Mesenteric fat pad (tissue), 1 donor: ENCODE measurements at regions not wholly inside any gene's neighbourhood (a gene's known extent, or its start where the extent isn't known, plus 50 kb on each side); places are given as distances from the start of the nearest gene placed in this dataset.
"Not testable (repeated sequence)": the region's sequence is repeated elsewhere in the genome, so short reads cannot be mapped to it uniquely, and the experiment has no call there.

Source experiments
- DNase-seq: peaks from one replicate; pipeline ENCODE4 v3.0.0-alpha.2; 2020; ENCODE audit warnings: low spot score
- donor health status: DM: yes; HTN: yes; CAD: no.

DNA sequence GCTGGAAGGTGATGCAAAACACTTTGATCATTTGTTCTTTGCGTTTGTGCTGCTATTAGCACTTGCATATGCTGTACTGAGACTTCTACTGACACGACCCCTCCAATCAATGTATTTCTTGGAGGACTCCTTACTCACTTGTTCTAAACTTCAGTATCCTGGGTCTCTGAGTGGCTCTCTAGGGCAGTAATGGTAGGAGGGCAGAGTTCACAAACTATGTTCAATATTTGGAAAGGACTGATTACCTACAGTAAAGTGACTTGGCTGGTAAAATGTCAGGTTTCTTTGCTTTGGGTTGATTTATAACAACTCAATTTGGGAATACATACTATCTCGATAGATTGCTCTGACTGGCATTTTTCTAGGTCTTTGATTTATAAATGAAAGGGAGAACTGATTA is 93.7 kb downstream of the TRIM43 start:
- DNase-seq: no peak

DNA sequence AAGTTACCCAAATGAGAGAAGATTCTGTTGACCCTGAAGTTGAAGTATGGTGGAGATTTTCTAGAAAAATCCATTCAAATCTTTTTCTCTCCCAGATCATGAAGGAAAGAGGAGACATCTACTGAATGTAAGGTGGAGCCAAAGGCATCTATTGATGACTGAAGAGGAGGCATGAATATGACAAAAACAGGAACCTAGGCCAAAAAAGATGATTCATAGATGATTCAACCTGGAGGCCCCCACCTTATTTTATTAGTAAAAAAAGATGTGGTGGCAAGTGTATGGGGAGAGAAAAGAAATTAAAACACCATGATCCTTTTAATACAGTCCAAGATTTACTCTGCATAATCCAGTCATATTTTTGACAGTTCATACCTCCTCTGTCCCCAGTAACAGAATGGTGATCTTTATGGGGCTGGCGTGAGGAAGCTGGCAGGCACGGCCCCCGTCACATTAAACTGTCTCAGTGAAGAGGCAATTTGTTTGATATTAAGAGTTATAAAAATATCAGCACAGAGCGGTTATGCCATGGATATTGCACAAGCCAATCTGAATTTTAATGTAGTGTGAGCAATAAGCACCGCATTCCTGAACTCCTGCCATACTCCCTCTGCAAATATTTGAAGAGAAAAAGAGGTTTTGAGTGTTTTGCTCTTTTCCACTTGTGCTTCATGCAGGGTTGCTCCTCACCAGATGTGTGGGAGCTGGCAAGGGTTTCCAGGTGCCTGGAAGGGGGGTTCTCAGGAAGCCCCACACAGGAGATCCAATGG is 94.4 kb downstream of the TRIM43 start:
- not testable (repeated sequence) for DNase-seq

DNA sequence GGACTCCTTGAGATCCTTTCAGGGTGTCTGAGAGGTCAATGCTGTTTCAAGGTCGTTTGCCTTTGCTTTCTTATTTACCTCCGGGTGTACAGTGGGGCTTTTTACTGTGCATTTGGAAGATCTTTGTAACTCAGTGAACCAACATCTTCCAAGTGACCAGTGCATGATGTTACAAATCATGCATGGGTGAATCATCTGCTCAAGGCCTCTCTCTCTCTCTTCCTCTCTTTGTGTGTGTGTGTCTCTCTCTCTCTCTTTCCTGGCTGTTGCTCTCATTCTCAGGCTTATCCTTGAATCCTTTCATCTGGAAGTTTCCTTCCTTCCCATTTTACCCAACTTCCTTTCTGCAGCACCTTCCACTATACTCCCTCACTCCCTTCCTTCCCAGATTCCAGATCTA is 96.1 kb downstream of the TRIM43 start:
- DNase-seq: not testable (repeated sequence)

DNA sequence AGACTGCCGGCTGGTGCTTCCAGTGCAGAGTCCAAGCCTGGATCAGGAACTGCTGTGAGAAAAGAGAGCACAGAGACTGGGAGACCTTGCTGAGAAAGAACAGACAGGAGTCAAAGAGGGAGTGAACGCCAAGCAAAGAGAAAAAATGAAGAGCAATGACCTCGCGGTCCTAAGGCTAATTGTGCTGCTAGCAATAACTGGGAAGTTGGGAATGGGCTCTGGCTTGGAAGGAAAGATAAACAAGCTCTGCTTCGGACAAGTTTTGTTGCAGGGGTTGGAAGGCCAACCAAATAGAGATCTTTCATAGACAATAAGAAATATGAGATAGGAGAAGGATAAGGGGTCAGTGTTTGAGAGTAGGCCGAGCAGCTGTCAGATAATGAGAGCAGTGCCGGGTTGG is 99.4 kb downstream of the TRIM43 start:
- not testable (repeated sequence) for DNase-seq

DNA sequence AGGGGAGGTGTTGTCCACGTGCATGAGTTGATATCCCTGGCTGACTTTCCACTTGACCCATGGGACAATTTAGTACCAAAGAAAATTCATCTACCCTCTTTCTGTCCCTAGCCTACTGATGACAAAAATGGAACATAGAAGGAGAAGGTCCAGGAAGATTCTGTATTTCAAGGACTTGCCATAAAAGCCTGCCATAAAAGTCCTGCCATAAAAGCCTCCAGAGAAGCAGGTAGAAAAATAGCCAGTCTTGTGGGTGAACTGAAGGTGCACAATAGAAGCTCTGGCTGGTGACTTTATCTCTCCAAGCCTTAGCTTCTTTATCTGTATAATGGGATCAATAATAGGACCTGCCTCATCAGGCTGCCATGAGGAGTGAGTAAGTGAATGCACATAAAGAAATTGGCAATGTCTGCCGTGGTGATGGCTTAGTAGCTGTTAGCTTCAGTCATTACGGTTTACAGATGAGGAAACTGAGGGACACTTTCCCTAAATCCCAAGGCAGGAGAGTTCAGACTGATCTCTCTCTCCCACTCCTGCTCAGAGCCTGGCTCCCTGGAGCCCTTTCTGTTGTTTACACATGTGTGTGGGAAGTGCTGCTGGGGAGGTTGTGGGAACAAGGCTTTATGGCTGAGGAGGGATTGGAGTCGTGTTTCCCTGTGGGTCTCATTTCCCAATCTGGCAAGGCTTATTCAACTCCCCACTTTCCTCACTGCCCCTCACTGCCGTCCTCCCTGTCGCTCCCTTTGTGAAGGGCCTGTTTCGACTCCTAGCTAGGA is 101.5 kb downstream of the TRIM43 start:
- not testable (repeated sequence) for DNase-seq

DNA sequence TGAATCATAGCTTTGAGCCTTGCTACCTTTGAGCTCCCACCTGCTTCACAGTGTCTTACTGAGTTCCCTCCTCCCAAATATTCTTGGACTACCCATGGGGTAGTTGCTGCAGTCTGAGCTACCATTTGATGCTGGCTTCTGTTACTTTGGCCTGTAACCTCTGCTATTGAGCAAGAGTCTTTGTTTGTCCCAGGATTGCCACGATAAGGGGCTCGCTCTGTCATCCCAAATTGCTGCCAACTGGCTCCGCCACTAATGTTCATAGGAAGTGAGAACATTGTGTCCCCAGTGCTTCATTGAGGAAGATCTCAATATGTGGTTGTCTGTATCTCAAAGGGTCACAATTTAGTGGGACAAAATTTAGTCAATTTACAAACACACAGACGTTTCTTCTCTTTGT is 103.8 kb downstream of the TRIM43 start:
- DNase-seq: no peak

DNA sequence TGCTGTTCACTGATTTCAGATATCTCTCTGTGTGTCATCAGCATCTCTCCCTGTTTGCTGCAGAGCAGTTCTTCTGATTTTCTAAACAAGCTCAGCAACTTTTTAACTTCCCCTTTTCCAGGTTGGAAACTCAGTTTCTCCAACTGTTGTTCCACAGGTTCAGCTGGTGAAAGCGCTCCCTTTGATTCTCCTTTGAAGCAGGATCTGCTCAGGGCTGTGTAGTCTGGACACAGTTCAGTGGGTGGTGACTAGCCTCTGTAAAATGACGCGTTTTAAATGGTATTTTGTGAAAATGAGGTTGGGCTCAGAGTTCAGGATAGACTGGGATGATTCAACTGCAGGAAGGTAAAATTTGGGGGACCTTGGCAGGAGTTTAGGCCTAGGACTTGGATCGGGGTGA is 106.3 kb downstream of the TRIM43 start:
- DNase-seq: no peak

DNA sequence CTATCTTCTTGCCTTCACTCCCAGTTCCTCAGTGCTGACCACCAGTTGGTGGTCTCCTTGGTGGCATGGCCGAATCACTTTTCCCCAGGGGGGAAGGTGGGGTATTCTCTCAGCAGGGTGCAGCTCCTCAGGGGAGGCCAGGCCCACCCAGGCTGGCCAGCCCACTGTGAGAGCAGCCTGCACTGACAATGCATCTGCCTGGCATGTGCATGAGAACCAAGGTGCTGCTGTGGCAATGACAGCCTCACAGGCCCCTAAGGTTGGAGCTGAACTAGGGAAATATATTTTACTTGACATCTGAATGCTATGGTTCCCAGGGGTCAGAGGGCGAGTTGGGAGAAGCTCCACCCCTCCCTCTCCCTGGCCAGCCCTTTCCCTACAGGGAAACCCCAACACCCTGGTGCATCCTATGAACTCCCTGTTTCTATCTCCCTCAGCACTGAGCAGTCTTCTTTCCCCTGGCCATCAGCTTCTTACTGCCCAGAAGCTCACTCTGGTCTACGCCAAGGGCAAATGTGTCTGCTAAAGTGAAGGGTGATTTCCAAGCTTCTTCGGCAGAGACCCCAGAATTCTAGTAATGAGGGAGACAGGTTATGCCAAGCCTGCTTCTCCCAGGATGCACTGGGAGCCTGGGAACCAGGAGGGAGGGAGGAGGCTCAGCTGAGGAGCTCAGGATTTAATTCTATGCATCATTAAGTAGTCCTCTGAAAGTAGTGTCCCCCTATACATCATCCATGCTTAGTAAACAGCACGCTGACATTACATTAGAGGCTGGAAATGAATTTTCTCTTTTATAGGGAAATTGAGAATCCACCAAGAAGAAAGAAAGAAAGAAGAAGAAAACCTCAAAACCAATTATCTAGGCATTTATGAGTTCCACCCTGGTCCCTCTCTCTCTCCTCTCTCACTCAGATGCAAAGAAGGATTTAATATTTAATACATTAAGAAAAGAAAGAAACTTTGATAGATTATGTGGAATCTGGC is 107.7 kb downstream of the TRIM43 start:
- DNase-seq: not testable (repeated sequence)

DNA sequence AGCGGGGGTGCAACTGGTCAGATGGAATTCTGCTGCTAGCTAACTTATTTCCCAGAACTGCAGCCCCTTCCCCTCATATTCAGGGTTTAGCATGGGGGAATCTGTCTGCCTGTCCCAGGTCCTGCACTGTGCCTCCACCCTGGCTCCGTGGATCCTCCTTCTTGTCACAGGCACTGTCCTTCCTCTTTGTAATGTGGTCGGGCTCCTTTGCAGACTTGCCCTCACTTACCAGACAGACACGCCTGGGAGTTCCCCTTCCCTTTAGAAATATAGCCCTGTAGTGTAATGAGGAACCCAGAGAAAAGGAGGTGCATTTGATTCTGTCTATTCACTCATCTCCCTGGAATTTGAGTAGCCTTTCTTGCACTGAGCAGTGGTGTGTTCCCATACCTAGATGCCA is 108.7 kb downstream of the TRIM43 start:
- DNase-seq: no peak

DNA sequence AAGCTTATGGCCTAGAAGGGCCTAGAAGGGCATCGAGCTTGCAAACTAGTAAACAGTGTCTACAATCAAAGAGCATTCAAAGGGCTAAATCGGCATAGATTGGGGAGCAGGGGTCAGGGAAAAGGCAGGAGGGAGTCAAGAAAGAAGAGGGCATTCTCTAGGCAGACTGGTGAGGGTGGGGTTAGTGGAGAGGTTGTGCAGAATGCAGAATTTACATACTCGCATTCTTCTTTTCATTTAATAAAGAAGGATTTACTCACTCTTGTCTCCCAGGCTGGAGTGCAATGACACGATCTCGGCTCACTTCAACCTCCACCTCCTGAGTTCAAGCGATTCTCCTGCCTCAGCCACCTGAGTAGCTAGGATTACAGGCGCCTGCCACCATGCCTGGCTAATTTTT is 110.7 kb downstream of the TRIM43 start:
- no peak for DNase-seq

DNA sequence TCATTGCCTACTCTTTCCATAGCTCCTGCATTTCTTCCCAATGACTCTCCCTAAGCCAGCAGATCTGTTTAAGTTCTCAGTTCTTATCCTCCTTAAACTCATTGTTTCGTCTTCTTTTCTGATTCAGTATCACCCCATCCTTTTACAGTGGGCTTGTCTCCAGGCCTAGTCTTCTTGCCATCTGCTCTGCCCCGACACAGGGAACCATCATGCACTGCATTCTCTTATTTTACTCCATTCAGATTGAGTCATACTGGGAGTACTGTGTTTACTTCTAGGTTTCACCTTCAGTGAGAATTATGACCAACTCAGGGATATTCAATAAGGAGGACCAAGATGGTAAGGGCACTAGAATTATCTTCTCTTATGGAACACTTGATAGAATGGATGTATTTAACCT is 115.4 kb downstream of the TRIM43 start:
- not testable (repeated sequence) for DNase-seq

DNA sequence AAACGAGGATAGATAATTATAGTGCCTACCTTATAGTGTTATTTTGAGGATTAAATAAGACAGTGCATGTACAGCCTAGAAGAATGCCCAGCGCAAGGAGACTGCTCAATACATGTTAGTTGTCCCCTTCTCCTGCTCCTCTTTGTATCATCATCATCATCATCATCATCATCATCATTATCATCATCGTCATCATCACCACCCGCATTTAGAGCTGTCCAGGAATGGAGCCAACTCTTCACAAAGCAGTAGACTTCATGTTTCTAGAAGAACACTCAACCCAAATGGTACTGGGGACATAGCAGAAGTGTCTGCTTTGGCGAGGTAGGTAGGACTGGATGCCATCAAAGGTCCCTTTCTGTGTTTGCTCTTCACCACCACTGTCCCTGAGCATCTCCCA is 116.0 kb downstream of the TRIM43 start:
- DNase-seq: no peak

DNA sequence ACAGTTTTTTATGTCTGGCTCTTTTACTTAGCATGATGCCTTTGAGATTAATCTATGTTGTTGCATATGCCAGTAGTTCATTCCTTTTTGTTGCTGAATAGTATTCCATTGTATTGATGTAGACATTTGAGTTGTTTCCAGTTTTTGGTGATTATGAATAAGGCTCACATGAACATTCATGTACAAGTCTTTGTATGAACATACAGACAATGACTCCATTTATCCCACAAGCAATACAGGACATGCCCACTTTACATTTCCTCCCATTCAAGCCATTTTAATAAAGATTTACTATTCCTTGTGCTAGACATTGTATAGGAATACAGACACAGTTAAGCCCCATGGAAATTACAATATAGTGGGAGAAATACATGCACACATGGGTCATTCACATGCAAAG is 118.0 kb downstream of the TRIM43 start:
- DNase-seq: no peak

DNA sequence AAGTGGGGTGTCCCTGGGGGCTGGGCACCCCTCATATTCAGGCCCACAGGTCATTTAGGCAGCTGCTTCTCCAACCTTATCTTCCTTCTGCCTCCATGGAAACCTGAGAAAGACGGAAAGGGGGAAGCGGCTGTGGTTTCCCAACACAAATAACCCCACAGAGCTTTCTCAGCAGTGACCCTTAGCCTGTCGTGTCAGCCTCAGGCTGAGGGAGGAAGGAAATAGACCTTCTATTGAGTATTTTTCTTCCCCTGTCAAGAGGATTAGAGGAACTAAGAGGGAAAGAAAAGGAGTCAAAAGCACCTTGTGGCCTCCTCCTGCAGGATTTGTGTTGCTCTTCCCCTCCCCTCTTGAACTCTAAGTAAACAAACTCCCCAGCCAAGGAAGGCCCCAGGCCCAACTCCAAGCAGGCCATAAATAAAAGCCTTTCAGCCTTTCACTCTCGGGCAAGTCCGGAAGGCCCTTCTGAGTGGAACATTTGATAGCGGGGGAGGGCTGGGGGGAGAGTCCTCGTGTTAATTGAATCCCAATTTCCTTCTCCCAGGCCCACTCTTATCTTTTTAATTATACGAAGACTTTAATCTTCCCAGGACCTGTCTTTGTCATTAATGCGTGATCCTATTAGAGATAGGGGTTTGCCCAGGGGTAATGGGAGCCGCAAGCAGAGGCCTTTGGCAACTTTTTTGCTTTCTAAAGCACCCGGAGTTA is 121.8 kb downstream of the TRIM43 start:
- DNase-seq: not testable (repeated sequence)

DNA sequence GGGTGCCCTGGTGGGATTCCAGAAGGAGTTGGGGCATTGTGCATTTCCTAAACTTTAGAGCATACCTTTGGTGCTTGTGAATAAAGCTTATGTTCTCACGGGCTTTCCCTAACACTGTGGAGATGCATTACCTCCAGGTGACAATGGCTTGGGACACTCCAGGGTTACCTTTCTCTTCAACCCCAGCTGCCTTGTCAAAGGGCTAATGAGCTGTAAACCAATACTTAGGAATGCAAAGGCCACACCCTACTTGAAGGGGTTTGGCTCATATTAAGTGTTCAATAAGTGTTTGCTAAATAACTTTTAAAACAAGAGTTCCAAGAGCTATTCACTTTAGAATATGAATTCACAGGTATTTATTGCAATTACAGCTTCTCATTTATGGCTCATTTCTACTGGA is 122.6 kb downstream of the TRIM43 start:
- not testable (repeated sequence) for DNase-seq

DNA sequence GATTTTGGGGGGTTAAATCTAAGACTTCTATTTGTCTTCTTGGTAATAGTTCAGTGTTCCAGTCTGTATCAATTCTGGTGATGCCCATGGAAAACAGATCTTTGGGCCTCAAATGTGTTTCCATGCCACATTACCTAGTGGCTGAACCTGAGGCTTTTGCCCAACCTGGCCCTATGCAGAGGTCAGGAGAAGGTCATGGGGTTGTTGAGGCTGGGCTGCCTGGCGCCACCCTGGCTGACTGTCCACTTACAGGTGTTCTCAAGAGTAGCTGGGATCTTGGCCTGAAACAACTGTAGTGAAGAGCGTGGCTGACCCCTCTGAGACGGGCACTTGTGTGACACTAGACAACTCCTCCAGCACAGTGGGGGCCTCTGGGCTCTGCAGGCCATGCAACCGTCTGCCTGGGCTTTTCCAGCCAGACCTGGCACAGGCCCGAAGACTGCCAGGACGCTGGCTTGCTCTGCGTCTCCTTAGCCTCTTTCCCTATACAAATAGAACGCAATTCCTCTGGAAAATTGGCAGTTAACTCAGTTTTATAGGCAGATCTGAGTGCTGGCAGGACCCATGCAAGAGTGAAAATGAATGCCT is 127.8 kb downstream of the TRIM43 start:
- DNase-seq: no peak

DNA sequence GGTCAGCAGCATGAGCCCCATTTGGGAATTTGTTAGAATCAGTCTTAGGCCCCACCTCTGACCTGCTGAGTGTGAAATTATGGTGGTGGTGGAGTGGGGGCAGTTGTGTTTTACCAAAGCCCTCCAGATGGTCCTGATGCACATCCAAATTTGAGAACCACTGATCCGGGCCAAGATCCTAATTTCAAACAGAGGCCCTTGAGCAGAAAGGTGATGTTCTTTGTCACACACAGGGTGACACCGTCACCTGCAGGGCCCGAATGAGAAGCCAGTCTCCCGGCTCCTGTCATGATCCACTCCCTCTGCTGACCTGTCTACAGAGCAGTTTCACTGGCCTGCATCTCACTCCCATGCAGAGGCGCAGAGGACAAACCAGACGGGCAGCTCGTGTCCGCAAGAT is 129.9 kb downstream of the TRIM43 start:
- no peak for DNase-seq

DNA sequence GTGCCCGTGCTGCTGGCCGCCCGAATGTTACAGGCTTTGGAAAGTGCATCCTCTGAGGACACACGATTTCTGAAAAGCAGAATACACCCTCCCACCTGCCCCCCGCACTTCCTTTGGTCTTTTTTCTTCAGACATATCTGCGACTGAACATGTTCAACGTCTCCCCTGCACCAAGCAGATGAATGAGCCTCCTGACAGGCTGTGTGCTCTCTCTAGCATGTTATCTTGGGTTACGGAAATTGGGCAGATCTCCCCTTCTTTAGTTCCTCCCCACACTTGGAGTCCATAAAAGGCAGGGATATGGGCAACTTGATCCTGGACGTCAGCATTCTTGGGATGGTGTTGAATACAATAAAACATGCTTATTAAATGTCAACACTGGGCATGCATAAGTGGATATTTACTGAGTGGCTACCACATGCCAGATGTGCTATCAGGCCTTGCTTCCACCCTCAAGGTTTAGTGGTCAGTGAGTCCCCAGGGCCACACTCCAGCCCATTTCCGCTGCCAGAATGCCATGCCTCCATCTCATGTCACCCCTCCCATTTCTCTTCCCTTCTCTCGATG is 130.4 kb downstream of the TRIM43 start:
- no peak for DNase-seq

DNA sequence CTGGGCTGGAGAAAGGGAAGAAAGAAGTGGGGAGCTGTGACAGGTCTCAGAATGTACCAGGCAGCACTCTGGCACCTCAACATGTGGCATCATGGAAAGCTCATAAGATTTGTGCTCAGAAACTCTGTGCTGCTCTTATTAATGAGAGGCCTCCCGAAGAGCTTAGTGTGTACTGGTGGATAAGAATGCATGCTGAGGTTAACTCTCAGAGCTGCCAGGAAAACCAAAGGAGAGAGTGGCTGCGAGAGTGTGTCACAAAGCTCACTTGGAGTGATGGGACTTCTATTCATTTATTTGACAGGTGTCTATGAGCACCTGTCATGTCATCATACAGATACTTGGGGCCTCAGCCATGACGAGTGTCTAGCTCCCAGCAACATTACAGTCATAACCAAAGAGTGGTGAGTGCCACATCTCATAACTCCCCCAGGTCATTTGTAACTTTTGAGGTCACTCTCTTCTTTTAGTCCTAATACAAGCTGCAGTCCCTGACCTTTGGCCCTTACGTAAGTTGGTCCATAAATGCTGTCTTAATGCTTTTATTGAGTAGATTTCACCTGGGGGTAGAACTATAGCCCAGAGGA is 131.9 kb downstream of the TRIM43 start:
- not testable (repeated sequence) for DNase-seq

DNA sequence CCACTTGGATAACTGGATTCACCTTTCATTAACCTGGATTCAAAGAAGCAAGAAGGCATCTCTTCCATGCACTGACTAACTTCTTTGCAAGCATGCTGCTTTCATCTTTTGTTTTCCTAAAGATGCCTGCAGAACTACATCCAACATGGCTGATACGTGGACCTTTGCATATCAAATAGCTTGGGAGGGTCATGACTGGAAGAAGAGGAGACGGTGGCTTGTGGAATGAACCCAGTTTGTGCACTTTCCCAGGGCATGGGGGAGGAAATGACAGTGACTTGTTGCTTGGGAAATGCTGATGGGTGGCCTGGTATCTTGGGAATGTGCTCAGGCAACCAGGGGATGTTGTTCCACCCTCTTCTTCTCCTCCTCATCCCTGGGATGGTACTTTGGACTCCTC is 133.4 kb downstream of the TRIM43 start:
- DNase-seq: not testable (repeated sequence)
